ENCODE measurements at regions not wholly inside any gene's neighbourhood (a gene's known extent, or its start where the extent isn't known, plus 50 kb on each side); places are given as distances from the start of the nearest gene placed in this dataset. TPM values are rescaled to one million over a fixed set of nuclear protein-coding genes. Genes with fewer than 3 reads are reported as not detected.

- no peak for DNase-seq (ENCODE audit: low spot score)
- Histone ChIP-seq H3K9me3 (ENCODE audit: control insufficient read depth in 4 of 4, low read length in 3 of 4) (no peaks in the 10 kb centered on the region), H3K27ac (ENCODE audit: low read depth in 1 of 2, low read length in 2 of 2) (no peak overlapping the region), H3K4me1 (ENCODE audit: control insufficient read depth in 4 of 4, insufficient read depth in 4 of 4, low read length in 3 of 4) (peaks cover 0 to under 1% (median 0%) of the 10 kb centered on the region in 4 donors), H3K4me3 (ENCODE audit: low read depth in 1 of 3, low read length in 3 of 3) (no peak overlapping the region), H3K36me3 (ENCODE audit: control insufficient read depth in 4 of 4, insufficient read depth in 3 of 4, low read depth in 1 of 4, low read length in 3 of 4) (no peaks in the 10 kb centered on the region), H3K9ac (ENCODE audit: low read depth in 1 of 2, low read length in 2 of 2) (no peak overlapping the region), H3K27me3 (ENCODE audit: control insufficient read depth in 4 of 4, insufficient read depth in 4 of 4, low read length in 3 of 4) (no peaks in the 10 kb centered on the region)
- 89% methylated on average over 4 of the region's 4 CpGs for WGBS
- TF ChIP-seq EGR1 (IDR thresholded peaks at IDR 0.05; ENCODE audit: low read depth in 2 of 2) (no peak), FOXA2 (IDR thresholded peaks at IDR 0.05) (no peak), HNF4G (IDR thresholded peaks at IDR 0.05) (no peak)
Measured at GRCh38 chr5:88325868-88326267, 57.2 kb upstream of the TMEM161B start.

- no peak for DNase-seq (ENCODE audit: low spot score)
- Histone ChIP-seq H3K27ac (ENCODE audit: low read depth in 1 of 2, low read length in 2 of 2) (no peak overlapping the region), H3K36me3 (ENCODE audit: control insufficient read depth in 4 of 4, insufficient read depth in 3 of 4, low read depth in 1 of 4, low read length in 3 of 4) (no peaks in the 10 kb centered on the region), H3K27me3 (ENCODE audit: control insufficient read depth in 4 of 4, insufficient read depth in 4 of 4, low read length in 3 of 4) (no peaks in the 10 kb centered on the region), H3K4me3 (ENCODE audit: low read depth in 1 of 3, low read length in 3 of 3) (no peak overlapping the region), H3K9ac (ENCODE audit: low read depth in 1 of 2, low read length in 2 of 2) (no peak overlapping the region), H3K9me3 (ENCODE audit: control insufficient read depth in 4 of 4, low read length in 3 of 4) (no peaks in the 10 kb centered on the region), H3K4me1 (ENCODE audit: control insufficient read depth in 4 of 4, insufficient read depth in 4 of 4, low read length in 3 of 4) (peaks cover 0 to 3% (median 0%) of the 10 kb centered on the region in 4 donors)
- 96% methylated on average over 3 of the region's 3 CpGs for WGBS
- TF ChIP-seq MAX (IDR thresholded peaks at IDR 0.05) (no peak), SP1 (IDR thresholded peaks at IDR 0.05) (no peak), CTCF (IDR thresholded peaks at IDR 0.05; ENCODE audit: low read depth, low read length, missing input control) (no peak), RAD21 (IDR thresholded peaks at IDR 0.05) (no peak), REST (IDR thresholded peaks at IDR 0.05) (no peak), HNF4A (conservative IDR thresholded peaks at IDR 0.05) (no peak), JUND (IDR thresholded peaks at IDR 0.05) (no peak), FOXA1 (IDR thresholded peaks at IDR 0.05) (no peak), RXRA (IDR thresholded peaks at IDR 0.05) (no peak), ATF3 (IDR thresholded peaks at IDR 0.05) (no peak), ZBTB33 (IDR thresholded peaks at IDR 0.05) (no peak)
Measured at GRCh38 chr5:88322785-88323184, 54.1 kb upstream of the TMEM161B start.

Small RNA genes in the stretch of these regions (small RNA-seq; reads per million reads assigned to genes)
- not detected for gene RF00156
